NCI-H2029 treated with DMSO at 0.1 percent for 48 hours (cell line): ENCODE measurements at regions not wholly inside any gene's neighbourhood (a gene's known extent, or its start where the extent isn't known, plus 50 kb on each side); places are given as distances from the start of the nearest gene placed in this dataset.

ENCODE experiments used
- DNase-seq: peaks from one replicate; lab custom pipeline; 2025; lab: John Stamatoyannopoulos, UW

DNA sequence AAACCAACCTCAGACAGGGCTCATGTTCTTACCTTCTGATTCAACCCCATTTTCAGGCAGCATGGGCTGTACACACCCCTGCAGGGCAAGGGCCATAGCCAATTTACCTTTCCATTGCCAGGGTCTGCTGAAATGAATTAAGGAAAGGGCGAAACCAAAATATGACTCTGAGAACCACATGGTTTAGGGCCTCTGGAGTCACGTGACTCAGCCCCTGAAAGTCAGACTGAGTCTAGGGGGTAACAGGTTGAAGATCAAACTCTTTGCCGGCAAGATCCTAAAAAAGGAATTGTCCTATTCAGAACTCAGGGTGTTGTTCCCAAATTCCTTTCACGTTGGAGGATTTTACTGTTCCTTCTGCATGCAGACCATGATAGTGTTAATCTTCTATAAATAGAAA lies 118.9 kb downstream of the RAB11FIP2 start:
- no peak for DNase-seq

DNA sequence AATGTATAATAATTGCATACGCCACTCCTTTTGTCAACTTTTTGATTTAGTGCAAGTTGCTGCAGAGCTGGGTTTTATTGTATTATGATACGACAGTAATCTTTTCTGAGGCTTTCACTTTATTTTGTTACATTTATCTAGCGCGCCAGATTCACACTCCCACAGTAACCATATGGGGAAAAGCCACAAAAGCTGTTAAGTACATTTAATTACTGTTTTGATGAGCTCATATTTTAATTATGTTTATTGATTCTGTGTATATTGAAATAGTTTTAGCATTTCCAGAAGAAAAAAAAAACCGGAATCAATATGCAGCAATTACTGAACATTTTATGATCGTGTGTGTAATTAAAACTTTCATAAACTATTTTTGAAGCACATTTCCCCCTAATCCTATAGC lies 118.5 kb downstream of the RAB11FIP2 start:
- DNase-seq, result no peak

DNA sequence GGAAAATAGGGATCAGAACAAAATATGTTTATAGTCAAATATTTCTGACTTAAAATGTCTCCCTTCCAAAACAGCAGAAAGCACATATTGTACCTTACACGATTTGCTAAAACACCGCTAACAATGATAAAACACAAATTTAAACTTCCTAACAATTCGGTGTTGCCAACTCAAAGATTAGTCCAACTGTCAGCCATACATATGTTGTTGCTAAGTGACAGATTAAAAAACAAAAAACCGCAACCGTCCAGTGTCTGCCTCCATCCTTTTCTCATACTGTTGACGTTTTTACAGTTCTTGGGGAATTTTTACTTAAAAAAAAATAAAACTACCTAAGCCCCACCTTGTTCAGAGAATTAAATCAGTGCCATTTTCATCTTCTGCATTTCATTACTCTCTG lies 118.0 kb downstream of the RAB11FIP2 start:
- DNase-seq, result no peak

DNA sequence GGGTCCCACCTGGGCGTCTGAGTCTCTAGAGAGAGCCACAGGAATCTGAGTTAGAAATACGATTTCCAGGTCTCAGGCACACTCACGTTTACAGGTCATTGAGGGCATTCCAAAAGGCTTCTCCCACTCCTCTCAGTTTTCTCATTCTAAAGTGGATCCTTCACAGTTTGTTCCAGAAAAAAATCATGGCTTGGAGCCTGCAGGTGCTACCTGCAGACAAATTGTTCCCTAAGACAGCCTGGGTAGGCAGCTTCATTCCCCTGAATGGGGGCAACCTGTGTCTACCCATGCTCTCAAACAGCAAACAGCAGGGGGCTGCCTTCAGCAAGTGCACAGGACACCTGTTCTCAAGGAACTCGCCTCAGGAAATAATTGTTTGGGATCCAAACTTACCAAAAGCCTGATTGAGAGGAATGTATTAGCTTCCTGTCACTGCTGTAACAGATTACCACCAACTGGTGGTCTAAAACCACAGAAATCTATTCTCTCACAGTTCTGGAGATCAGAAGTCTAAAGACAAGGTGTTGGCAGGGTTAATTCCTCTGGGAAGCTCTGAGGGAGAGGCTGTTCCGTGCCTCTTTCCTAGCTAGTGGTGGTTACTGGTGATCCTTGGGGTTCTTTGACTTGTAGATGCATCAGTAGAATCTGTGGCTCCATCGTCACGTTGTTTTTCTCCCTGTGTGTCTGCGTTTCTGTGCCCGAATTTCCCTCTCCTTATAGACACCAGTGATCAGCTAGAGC lies 117.2 kb downstream of the RAB11FIP2 start:
- no peak for DNase-seq

DNA sequence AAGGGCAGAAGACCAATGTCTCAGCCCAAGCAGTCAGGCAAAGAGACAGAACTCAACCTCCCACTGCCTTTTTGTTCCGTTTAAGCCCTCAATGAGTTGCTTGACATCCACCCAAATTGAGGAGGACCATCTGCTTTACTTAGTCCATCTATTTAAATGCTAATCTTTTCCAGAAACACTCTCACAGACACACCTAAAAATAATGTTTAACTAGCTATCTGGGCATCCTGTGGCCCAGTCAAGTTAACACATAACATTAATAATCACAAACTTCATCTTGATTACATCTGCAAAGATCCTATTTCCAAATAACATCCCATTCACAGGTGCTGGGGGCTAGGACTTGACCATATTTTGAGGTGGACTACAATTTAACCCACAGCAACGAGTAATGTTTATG lies 115.7 kb downstream of the RAB11FIP2 start:
- no peak for DNase-seq

DNA sequence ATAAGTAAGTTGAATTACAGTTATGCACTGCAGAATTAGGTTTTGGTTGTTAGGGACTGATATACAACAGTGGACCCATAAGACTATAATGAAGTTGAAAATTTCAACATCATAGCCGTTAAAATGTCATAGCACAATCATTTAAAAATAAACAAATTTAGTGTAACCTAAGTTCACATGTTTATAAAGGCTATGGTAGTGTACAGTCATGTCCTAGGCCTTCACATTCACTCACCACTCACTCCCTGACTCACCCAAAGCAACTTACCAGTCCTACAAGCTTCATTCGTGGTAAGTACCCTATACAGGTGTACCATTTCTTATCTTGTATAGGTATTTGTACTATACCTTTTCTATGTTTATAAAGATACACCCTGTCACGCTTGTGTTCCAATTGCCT lies 113.7 kb downstream of the RAB11FIP2 start:
- no peak for DNase-seq

DNA sequence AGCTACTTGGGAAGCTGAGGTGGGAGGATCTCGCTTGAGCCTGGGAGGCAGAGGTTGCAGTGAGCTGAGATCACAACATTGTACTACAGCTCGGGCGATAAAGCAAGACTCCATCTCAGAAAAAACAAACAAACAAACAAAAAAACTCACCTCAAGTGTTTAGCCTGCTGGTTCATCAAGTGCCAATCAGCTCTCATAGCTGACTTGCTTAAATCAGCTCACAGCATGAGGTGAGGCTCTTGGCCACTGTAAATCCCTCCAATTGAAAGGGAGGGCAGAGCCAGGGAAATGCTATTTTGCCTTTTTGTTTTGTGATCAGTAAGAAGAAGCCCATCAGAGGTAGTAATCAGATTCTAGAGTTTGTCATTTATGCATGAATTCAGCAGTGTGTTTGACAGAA lies 112.3 kb downstream of the RAB11FIP2 start:
- DNase-seq, result no peak

DNA sequence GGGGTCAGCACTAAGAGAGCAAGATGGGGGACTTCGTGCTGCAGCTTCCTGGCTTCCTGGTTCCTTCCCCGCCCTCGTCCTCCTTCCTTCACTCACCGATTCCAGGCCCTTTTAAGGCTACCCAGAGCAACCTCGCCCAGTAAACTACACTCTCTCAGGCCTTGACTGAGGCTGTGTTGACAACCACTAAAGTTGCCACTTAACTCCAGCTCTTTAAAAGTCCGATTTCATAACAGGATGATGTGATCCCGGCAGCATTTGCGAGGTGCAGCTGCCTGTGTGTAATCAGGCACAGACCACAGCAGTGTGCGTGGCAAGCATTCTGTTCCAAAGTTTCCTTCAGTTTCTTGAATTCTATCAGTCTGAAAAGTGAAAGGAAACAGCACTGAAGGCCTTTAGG lies 110.6 kb downstream of the RAB11FIP2 start:
- DNase-seq, result no peak

DNA sequence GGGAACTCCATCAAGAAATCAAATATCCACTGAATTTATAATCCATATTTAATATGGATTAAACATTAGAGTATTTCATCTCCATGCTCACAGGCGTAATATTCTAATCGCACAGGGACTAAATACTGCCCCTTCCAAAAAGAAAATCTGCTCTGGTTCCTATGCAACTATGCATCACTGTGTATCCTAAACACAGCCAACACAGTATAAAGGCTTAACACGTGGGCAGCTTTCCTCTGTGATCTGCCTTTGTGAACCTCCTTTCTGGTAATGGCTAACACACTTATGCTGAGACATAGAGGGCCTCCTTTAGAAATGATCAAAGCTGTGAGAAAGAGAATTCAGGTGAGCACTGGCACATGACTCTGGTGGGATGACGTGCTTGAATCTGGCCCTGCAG lies 110.2 kb downstream of the RAB11FIP2 start:
- DNase-seq, result no peak

DNA sequence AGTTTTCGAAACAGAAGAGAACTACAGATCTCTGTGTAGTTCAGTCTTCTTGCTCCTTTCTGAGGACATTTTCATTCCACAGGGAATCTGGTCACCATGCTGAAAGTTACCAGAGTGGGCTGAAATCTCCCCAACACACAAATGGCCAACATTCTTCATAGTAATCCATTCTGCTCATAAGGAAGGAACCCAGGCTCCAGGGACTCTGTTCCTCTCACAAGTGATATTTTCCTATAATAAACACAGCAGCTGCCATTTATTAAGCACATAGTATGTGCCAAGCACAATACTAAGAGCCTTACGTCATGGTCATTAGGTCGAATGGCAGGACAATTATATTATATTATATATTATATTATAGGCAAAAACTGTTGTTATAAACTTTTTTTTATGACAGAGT lies 109.8 kb downstream of the RAB11FIP2 start:
- no peak for DNase-seq

DNA sequence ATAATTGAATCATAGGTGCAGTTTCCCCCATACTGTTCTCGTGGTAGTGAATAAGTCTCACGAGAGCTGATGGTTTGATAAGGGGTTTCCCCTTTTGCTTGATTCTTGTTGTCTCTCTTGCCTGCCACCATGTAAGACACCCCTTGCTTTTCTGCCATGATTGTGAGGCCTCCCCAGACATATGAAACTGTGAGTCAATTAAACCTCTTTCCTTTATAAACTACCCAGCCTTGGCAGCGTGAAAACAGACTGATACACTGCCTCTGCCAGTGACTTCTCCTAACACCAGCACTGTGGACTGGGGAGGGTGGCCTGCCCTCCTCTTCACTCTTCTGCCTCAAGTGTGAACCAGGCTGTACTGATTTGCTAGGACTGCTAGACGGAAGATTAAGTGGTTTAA lies 108.6 kb downstream of the RAB11FIP2 start:
- DNase-seq, result no peak

DNA sequence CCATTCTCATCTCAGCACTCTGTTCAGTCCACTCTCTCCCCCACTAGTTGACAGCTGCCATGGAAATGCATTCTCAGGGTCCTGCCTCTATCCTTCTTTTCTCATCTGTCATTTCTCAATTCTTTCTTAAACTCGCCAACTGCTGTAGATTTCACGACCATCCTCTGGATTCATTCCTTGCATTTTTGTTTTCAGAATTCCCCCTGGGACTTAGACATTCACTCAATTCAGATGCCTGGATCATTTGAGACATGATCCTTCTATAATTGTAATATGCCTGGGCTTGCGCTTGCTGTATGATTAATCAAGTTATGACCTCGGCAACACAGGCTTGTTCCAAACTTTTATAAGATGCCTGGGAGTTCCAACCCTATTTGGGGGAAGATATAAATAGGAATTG lies 104.5 kb downstream of the RAB11FIP2 start:
- DNase-seq, result no peak

DNA sequence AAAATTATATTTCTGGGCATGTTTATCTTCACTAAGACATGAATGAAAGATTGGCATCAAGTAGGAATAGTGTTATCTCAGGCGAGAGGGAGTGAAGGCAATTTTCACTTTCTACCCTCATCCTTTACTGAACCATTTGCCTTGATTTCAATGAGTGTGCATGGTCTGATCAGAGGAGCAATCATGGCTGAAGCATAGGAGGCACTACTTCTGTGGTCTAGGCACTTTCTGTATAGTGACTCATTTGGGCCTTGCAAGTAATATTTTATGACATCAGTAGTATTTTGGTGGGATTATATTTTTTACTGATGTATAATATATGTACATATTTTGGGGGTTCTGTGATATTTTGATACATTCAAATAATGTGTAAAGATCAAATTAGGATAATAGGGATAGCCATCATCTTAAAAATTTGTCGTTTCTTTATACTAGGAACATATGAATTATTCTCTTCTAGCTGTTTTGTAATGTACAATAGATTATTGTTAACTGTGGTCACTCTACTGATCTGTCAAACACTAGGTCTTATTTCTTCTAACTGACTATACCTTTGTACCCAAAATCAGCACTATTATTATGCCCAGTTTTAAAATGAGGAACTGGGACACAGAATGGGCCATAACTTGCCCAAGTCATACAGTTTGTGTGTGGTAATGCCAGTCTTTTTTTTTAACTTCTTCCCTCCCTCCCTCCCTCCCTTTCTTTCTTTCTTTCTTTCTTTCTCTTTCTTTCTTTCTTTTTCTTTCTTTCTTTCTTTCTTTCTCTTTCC lies 101.9 kb downstream of the RAB11FIP2 start:
- DNase-seq, result no peak

DNA sequence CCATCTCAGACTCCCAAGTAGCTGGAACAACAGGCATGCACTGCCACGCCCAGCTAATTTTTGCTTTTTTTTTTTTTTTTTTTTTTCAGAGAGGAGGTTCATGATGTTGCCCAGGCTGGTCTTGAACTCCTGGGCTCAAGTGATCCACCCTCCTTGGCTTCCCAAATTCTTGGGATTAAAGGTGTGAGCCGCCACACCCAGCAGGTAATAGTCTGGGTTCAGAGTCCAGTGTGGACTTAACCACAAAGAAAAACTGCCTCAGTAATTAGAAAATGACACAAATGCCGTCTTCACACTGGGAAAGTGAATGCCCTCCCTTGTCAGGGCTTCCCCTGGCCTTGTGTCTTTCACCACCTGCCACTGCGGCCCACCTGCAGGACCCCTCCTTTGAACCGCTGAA lies 101.1 kb downstream of the RAB11FIP2 start:
- DNase-seq, result no peak

DNA sequence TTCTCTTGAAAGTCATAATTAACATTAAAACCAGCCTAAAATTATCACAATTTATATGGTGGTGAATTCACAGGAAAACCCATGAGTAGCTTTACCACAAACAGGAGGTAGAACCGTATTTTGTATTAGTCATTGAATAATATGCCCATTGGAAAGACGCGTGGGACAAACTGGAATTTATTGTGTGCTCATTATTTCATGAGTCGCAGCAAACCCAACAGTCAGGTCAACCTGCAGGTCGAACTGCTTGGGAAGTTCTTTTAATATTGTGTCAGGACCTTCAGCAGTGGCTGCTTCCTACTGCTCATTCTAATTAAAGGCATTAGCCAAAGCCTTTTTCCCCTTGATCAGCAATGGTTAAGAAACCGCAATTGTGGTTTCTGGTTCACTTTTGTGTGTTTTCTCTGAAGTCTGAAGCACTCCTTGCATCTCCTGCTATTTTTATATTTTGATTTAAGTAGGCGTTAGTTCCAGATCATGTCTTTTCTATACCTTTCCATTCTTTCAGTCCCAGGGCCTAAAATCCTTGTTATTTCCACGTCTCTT lies 100.1 kb downstream of the RAB11FIP2 start:
- DNase-seq, result no peak

DNA sequence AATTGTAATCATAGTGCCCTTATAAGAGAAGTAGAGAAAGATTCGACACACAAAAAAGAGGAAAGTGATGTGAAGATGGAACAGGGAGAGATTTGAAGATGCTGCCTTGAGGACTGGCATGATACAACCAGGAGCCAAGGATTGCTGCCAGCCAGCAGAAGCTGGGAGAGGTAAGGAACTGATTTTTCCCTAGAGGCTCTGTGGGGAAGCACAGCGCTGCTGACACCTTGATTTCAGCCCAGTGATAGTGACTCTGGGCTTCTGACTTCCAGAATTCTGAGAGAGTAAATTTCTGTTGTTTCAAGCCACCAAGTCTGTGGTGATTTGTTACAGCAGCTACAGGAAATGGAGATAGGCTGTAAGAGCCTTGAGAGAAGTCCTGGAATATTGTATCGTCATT lies 98.2 kb downstream of the RAB11FIP2 start:
- DNase-seq, result no peak

DNA sequence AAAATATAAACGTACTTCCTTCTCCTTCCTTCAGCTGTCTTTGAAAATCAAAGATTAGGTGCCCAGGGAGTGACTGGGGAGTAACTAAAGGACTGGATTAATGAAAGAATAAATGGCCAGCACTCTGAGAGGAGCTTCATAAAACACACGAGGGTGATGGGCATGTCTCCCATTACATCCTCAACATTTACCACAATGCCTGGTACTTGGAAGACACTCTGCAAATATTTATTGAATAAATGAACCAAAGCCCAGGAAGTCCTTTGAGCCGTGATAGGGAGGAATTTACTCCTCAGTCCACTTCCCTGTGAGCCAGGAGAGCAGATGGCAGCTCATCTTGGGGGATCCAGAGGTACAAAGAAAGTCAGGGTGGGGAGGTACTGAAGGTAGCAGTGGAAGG lies 96.3 kb downstream of the RAB11FIP2 start:
- peak; percentile 40 for DNase-seq
